ENCODE measurements at regions not wholly inside any gene's neighbourhood (a gene's known extent, or its start where the extent isn't known, plus 50 kb on each side); places are given as distances from the start of the nearest gene placed in this dataset.

DNA sequence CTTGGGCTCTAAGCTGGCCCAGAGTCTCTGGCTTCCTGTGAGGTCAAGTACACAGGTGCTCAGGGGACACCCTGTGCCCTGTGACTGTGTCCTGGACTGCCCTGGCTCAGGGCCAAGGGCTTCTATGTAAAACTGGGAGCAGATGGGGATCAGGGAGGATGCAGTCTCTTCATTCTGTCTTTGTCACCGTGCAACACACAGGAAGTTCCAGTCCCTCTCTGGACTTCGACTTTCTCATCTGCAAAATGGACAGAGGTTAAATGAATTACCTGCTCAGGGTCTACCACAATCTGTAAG, 61.9 kb upstream of the TLE3 start:
- no peak for DNase-seq (ENCODE audit: low read depth)

DNA sequence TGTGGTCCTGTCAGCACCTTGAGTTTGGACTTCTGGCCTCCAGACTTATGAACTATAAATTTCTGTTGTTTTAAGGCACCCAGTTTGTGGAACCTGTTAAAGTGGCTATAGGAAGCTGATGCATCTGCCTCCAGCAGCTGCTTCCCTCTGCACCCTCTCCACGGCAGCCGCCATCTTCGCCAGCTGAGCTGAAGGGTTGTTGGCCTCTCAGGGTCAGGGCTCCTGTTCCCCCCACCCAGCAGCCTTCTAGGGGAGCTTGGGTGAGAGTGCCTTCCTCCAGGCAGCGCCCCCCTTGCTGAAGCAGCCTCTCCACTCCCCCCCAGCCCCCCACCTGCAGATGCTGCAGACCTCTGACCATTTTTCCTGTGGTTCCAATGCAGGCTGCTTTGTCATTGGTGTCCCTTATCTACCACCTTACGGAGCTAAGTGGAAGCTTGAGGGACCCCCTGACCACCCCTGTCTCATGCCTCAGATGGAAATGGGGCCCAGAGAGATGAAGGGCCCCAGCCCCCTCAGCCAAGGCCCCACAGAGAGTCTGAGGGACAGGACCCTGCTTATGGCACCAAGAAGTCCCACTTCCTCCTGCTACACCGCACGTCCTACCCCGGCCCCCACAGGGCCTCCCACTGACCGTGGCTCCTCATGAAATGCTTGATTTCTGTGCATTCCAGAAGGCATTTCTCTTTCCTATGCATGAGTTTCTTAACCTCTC, 61.4 kb upstream of the TLE3 start:
- DNase-seq (ENCODE audit: low read depth): no peak

DNA sequence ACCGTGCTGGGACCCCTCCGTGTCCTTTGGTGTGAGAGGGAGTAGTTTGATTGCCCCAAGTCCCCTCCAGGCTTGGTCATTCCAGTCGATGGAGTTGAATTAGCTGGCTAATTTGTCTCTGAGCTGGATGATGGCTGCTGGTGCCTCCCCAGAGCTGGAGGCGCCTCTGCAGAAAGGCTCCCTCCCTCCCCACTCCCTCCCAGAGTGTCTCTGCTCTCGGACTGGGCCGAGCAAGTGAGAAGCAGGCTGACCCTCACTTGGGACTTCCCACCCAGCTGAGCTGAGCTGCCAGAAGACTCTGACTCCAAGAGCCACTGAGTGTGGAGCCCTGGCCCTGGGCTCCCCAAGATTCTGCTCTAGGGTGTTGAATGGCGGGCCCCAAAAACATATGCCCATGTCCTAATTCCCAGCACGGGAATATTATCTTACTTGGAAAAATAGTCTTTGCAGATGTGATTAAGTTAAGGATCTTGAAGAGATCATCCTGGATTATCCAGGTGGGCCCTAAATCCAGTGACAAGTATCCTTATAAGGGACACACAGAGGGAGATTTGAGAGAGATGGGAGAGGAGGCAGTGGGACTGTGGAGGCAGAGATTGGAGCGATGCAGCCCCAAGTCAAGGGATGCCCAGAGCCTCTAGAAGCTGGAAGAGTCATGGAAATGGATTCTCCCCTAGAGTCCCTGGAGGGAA, 60.7 kb upstream of the TLE3 start:
- no peak for DNase-seq (ENCODE audit: low read depth)

DNA sequence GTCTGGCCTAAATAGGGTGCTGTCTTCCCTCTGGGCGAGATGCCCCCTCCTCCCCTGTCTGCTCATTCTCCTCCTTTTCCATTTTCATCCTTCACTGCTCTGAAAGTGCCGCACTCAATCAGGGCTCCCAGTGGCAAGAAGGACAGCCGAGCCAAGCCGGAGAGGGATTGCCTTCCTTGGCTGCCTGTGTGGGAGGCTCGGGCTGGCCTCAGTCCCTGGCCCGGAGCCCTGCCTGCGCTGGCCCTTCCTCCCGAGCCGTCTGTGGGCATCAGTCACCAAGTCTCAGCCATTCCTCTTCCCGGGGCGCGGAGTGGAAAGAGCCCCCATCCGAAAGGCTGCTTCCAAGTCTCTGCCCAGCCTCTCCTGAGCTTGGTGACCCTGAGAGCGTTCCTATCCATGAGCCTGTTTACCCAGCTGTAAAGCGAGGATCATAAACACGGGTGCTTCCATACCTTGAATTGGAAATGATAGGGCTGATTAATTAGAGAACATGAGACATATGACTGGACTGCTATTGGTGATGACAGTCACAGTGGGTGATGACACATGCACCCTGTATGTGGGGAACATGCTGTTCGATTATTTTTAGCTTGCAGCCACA, 59.1 kb upstream of the TLE3 start:
- DNase-seq (ENCODE audit: low read depth): no peak

DNA sequence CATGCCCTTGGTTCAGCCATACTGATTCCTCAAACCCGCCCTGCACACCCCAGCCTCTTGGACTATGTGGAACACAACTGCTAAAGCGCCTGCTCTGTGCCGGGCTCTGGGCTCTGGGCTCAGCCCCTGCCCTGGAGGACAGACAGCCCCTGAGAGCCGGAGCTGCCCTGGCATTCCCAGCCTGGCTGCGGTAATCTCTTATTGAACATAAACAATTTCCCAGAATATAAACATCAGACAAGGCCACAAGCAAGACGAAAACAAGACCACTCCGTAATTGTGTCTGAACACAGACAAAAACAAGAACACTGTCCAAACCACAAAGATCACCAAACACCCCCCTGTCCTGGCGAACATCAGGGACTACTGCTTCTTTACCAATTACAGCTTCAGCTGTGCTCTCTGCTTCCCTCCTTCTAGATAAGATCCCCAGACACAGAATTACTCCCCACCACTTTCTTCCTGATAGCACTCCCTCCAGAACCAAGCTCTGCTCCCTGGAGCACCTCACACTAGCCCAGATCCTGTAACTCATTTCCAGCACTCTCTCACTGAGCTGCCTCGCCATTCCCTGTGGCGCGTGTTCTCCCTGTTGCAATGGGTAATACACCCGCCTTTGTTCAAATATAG, 57.1 kb upstream of the TLE3 start:
- DNase-seq (ENCODE audit: low read depth): no peak

DNA sequence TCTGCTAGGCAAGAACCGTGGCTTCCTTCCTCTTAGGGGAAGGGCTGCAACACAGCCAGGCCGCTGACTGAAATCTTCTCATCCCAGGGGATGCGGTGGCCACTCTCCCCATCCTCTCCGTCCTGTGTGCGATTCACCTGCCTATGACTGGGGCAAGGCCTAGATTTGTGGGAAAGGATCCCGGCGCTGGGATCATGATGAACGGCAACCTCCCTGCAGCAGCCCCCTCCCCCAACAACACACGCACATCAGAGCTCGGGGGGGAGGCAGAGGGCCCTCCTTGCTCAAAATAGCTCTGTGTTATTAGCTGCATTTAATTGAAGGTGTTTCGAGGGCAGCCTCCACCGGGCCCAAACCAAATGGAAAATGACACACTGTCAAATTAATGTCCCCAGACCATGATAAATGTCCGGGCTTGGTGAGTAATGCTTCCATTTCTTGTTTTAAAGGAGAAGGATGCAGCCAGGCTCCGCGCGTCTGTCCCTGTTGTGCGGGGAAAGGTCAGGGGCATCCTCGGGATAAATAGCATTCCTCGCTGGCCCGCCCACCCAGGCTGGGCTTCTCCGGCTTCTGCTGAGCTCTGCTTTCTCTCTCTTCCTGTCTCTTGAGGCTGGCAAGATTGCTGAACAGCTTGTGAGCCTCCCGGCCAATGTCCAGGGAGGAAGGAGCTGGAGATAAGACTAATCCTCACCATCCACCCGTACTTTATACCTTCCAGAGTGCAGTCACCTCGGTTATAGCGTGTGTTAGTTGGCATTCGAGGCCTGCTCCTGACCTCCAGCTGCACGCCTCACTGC, 56.4 kb upstream of the TLE3 start:
- no peak for DNase-seq (ENCODE audit: low read depth)

DNA sequence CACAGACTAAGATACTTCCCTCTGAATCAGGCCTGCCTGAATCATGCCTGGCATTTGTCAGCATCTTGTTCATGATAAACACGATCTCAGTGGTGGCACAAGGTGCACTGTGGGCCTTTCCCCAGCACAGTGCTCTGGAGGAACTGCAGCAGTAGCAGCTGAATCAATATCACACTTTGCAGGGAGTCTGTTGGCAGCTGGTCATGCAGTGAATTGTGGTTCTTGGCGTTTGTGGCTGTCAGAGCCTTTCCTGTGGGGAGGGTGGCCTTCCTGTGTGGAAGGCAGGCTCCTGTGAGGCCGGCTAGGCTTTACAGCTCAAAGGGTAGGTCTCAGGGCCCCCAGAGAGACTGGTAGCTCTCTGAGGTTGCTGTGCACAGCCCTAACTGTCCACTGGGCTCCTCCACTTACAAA, 54.4 kb upstream of the TLE3 start:
- no peak for DNase-seq (ENCODE audit: low read depth)

DNA sequence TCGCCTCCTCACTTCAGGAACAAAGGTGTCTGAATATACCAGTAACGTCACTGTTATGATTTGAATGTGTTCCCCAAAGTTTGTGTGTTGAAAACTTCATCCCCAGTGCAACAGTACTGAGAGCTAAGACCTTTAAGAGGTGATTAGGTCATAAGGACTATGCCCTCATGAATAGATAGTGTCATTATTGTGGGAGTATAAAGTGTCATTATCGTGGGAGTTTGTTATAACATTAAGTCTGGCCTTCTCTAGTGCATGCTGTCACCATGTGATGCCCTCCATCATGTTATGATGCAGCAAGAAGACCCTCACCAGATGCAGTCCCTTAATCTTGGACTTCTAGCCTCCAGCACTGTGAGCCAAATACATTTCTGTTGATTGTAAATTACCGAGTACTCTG, 53.7 kb upstream of the TLE3 start:
- no peak for DNase-seq (ENCODE audit: low read depth)

DNA sequence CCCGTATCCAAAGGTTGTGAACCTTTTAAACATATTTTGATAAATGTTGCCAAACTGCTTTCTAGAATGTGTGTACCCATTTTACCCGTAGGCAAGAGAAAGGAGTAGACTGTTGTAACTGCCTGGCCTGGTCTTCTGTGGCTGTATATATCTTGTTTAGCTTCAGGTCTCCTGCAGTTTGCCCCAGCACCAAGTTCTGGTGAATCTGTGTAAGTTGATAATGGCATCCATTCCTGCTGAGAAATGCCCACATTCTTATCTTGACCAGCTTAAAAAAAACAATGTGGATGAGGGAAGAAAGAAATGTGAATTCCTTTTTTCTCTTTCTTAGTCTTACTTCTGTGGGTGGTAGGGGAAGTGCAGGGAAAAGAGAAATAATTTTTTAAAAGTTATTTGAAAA, 53.3 kb upstream of the TLE3 start:
- DNase-seq (ENCODE audit: low read depth): no peak

DNA sequence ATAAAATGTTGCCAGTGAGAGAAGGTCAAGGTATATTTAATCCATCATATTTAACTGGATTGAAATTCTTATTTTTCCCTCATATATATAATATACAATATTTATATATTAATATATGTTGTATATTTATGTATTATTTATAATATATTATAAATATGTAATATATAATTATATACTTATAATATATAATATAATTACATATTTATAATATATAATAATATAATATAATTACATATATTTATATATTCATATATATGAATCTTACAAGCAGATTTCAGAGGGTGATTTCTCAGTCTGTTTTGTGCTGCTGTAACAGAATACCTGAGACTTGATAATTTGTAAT, 52.7 kb upstream of the TLE3 start:
- DNase-seq (ENCODE audit: low read depth): no peak

DNA sequence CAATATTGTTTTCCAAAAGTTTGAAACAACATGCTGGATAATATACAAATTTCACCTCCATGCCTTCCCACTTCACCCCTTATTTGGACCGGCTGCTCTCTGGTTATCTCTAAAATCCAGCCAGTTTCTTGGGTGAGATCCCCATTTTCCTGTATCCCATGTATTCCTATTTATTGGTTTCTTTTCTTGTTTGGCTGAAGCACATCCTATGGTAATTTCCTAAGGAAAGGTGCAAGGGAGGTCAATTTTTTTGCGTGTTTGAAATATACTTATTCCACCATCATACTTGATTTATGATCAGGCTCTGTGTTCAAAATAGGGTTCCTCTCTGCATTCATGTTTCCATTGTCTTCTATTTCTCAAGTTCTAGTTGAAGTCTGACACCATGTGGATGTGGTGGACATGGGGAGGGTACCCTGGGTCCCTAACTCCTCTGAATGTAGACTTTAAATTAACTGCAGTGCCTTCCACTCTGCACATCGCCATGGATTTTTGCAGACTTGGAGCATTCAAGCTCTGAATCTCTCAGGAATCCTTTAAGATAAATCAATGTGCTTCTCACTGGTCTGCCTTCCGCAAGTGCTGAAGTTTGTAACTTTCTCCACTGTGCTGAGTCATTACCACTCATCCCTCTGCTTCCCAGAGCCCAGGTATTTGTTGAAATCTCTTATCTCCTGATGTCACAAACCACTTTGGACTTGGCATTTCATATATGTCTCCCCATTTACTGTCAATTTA, 52.1 kb upstream of the TLE3 start:
- DNase-seq (ENCODE audit: low read depth): no peak

DNA sequence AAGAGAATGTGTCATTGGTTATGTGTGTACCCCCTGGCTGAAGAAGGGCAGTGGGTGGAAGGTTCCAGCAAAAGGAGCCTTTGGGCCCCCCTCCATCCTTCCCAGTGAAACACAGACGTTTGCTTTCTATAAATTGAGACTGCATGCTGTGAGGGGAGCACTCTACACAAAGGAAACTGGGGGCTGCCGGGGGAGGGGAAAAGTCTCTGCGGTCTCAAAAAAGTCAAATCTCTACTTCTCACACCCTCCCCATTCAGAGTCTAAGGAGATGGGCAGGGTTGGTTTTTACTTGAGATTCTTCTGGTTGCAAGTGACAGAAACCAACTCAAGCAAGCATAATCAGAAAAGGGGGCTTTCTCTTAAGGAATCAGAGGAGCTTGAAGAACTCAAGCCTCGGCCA, 50.1 kb upstream of the TLE3 start:
- no peak for DNase-seq (ENCODE audit: low read depth)
